ENCODE measurements at regions not wholly inside any gene's neighbourhood (a gene's known extent, or its start where the extent isn't known, plus 50 kb on each side); places are given as distances from the start of the nearest gene placed in this dataset.

- TF ChIP-seq CTCF (IDR thresholded peaks at IDR 0.05; ENCODE audit: insufficient read depth, low read length, poor library complexity, severe bottlenecking) (no peak), EZH2phosphoT487 (conservative IDR thresholded peaks at IDR 0.05; ENCODE audit: low read length) (no peak)
These were observed 114.7 kb upstream of the CRY1 start for GRCh38 chr12:107207931-107208525.

All from SU-DHL-6 (cell line).